GM13976 (cell line): ENCODE measurements at regions not wholly inside any gene's neighbourhood (a gene's known extent, or its start where the extent isn't known, plus 50 kb on each side); places are given as distances from the start of the nearest gene placed in this dataset.

Experiments
- DNase-seq: peaks from one replicate; pipeline ENCODE4 v3.0.0; 2012; ENCODE audit warnings: low spot score
- in situ Hi-C: fragments of 300-500 bp; cut with MboI; formaldehyde crosslinking; loops from one replicate; pipeline ENCODE4 v1.12.0; 2022; ENCODE audit warnings: low sequenced_read_pairs, mixed read lengths, inconsistent platforms; ENCODE audit not compliant: unreplicated experiment
- TF ChIP-seq, protein P1 (sequence below): IDR thresholded peaks from 2 replicates; pipeline ENCODE4 v1.5.1; 2012; ENCODE audit warnings: borderline replicate concordance, mild to moderate bottlenecking; ENCODE audit not compliant: insufficient read depth; ENCODE audit errors: extremely low read depth, missing control alignments, control extremely low read depth

DNA sequence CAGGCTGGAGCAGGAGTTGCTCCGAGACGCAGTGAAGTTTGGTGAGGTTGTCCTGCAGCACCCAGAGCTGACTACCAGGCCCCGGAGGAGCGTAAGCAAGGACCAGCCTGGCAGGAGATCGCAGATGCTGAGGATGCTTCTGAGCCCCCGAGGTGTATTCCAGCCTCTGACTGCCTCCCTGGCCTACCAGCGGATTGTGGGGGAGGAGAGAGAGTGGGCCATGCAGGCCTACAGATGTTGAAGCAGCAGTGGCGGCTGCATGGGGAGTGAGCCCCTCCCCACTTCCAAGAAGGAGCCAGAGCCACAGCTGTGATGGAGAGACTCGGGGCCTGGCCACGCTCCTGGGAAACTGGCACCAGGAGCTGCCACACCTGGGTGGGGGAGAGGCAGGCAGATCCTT, 302.5 kb upstream of the PROK2 start:
- TF ChIP-seq, protein P1, sequence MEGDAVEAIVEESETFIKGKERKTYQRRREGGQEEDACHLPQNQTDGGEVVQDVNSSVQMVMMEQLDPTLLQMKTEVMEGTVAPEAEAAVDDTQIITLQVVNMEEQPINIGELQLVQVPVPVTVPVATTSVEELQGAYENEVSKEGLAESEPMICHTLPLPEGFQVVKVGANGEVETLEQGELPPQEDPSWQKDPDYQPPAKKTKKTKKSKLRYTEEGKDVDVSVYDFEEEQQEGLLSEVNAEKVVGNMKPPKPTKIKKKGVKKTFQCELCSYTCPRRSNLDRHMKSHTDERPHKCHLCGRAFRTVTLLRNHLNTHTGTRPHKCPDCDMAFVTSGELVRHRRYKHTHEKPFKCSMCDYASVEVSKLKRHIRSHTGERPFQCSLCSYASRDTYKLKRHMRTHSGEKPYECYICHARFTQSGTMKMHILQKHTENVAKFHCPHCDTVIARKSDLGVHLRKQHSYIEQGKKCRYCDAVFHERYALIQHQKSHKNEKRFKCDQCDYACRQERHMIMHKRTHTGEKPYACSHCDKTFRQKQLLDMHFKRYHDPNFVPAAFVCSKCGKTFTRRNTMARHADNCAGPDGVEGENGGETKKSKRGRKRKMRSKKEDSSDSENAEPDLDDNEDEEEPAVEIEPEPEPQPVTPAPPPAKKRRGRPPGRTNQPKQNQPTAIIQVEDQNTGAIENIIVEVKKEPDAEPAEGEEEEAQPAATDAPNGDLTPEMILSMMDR, result no peak
- no peak for DNase-seq
- in situ Hi-C loops, result loop anchor here (10.0 kb wide), 1 partner anchor 737 kb away; no protein-coding TSS in a partner anchor

DNA sequence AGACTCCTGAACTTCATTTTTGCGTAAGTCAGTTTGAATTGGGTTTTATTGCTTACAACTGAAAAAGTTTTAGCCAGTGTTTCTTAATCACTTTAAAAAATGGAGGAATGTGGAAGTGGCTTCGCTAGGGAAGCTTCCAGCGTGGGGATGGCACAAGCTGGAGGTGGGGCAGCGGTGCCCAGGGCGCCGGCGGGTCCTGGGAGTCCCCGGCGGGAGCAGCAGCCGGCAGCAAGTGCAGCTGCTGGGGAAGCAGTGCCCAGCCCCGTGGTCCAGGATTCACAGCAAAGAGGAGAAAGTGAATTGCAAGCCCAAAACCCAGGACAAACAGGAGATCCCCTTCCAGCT, 301.8 kb upstream of the PROK2 start:
- in situ Hi-C loops, result loop anchor here (10.0 kb wide), 1 partner anchor 738 kb away; no protein-coding TSS in a partner anchor
- DNase-seq, result no peak
- TF ChIP-seq, protein P1, result no peak

DNA sequence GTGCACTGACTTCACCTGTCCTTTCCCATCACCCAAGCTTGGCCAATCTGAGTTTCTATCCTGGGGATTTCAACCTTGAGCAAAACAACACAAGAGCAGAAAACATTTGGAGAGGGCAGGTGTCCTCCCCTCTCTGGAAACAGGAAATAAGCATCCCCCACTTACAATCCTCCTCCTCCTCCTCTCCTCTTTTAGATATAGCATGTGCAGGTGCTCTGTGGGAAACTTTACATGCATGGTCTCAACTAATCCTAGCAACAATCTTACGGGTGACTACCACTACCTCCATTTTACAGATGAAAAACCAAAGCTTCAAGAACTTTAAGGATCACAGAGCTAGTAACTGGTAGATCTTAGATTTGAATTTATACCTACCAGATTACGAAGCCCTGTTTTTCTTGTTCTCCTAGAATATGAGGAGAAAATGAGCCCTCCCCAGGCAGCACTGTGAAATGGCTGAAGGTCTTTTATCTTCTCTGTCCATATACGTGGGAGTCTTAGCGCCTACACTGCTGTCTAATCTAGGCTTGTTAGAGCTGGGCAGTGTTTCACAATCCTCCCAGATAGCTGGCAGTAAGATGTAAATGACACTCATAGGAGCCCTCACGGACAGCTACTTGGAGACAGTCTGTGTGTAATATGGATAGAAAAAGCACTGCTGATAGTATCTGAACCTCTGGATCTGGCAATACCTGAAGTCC, 301.2 kb upstream of the PROK2 start:
- in situ Hi-C loops, result loop anchor here (10.0 kb wide), 1 partner anchor 739 kb away; no protein-coding TSS in a partner anchor
- TF ChIP-seq, protein P1, result no peak
- DNase-seq, result peak; percentile 45

DNA sequence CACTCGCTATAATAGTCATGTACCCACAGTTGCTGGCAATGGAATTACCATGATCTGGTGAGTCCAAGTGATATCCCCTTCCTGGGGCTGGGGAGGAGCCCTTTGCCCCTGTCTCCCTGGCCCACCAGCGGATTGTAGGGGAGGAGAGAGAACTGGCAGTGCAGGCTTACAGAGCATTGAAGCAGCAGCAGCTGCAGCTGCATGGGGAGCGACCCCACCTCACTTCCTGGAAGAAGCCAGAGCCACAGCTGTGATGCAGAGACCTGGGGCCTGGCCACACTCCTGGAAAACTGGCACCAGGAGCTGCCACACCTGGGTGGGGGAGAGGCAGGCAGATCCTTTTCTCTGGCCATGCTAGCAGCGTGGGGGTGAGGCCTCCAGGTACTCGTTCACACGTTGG, 300.1 kb upstream of the PROK2 start:
- DNase-seq, result no peak
- TF ChIP-seq, protein P1, result no peak
- in situ Hi-C loops, result loop anchor here (10.0 kb wide), 1 partner anchor 740 kb away; no protein-coding TSS in a partner anchor

DNA sequence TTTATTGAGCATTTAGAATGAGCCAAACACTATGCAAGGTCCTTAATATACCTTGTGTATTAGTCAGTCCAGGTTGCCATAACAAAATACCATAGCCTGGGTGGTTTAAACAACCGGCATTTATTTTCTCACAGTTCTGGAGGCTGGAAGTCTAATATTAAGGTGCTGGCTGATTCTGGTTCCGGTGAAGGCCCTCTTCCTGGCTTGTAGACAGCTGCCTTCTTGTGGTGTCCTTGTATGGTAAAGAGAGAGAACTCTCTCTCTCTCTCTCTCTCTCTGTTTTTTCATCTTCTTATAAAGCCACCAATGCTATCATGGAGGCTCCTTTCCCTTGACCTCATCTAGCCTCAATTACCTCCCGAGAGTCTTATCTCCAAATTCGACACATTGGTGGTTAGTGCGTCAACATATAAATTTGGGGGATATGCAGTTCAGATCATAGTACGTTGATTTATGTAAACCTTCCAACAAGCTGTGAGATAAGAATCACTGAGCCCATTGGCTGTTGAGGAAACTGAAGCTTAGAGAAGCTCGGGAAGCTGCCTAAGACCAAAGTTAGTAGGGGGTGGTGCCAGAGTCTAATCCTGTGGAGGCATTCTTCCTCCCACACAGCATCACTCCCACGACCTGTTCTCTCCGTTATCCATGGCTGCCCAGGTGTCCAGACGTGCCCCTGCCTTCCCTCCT, 298.0 kb upstream of the PROK2 start:
- in situ Hi-C loops, result loop anchor here (10.0 kb wide), 1 partner anchor 742 kb away; no protein-coding TSS in a partner anchor

DNA sequence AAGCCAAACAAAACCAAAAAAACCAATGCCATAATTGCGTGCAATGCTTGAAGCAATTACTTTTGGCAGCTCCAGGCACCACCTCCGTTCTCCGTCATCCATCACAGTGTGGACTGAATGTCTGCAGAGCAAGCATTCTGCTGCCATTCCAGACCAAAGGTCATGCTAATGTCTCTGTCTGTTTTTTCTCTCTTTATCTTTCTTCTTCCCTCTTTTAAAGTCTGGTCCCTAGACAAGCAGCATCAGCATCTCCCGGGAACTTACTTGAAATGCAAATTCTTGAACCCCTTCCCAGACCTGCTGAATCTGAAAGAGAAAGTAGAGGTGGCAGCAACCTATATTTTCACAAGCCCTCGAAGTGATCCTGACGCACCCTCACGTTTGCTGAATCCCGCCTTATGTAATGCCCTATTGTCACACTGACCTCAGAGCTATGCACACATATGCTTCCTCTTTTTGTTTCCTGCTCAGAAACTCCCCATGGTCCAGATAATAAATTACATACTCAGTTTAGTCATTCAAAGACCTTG, 297.3 kb upstream of the PROK2 start:
- in situ Hi-C loops, result loop anchor here (10.0 kb wide), 1 partner anchor 743 kb away; no protein-coding TSS in a partner anchor
- TF ChIP-seq, protein P1, result no peak
- DNase-seq, result peak; percentile 66

More for the DNA sequence above, 298.0 kb upstream of the PROK2 start:
- no peak for DNase-seq
- TF ChIP-seq, protein P1, result no peak
